Non-pigmented ciliary epithelial cell (primary cell): ENCODE measurements at regions not wholly inside any gene's neighbourhood (a gene's known extent, or its start where the extent isn't known, plus 50 kb on each side); places are given as distances from the start of the nearest gene placed in this dataset.
A peak's percentile ranks its signal among the peaks of the same experiment; 100 is the strongest.

Experiments
- DNase-seq: peaks from one replicate; pipeline ENCODE4 v3.0.0-alpha.2; 2010; ENCODE audit warnings: low read depth

GRCh38 chr11:92663539-92663938, 305.9 kb upstream of the MTNR1B start:
- no peak for DNase-seq

- DNase-seq: no peak
Observed at GRCh38 chr11:92667486-92668152, 301.8 kb upstream of the MTNR1B start.

- DNase-seq: no peak
Observed at GRCh38 chr11:92670308-92670890, 299.1 kb upstream of the MTNR1B start.

- no peak for DNase-seq
Observed at GRCh38 chr11:92671081-92671480, 298.4 kb upstream of the MTNR1B start.

GRCh38 chr11:92675303-92675702, 294.1 kb upstream of the MTNR1B start:
- DNase-seq: no peak

- DNase-seq: no peak
Observed at GRCh38 chr11:92675810-92676209, 293.6 kb upstream of the MTNR1B start.

GRCh38 chr11:92678008-92678611, 291.3 kb upstream of the MTNR1B start:
- no peak for DNase-seq

GRCh38 chr11:92681586-92681985, 287.9 kb upstream of the MTNR1B start:
- no peak for DNase-seq

- DNase-seq: no peak
Observed at GRCh38 chr11:92682136-92682535, 287.3 kb upstream of the MTNR1B start.

- DNase-seq: no peak
Observed at GRCh38 chr11:92682952-92683351, 286.5 kb upstream of the MTNR1B start.

- no peak for DNase-seq
Observed at GRCh38 chr11:92685049-92685448, 284.4 kb upstream of the MTNR1B start.

- no peak for DNase-seq
Observed at GRCh38 chr11:92687724-92688123, 281.7 kb upstream of the MTNR1B start.

GRCh38 chr11:92688416-92688815, 281.0 kb upstream of the MTNR1B start:
- no peak for DNase-seq

- no peak for DNase-seq
Observed at GRCh38 chr11:92692826-92693546, 276.5 kb upstream of the MTNR1B start.

- no peak for DNase-seq
Observed at GRCh38 chr11:92696076-92696475, 273.4 kb upstream of the MTNR1B start.

GRCh38 chr11:92697461-92698312, 271.8 kb upstream of the MTNR1B start:
- no peak for DNase-seq

GRCh38 chr11:92698742-92699141, 270.7 kb upstream of the MTNR1B start:
- no peak for DNase-seq

- no peak for DNase-seq
Observed at GRCh38 chr11:92702037-92702804, 267.2 kb upstream of the MTNR1B start.

GRCh38 chr11:92702805-92703448, 266.5 kb upstream of the MTNR1B start:
- peak; percentile 24 for DNase-seq

GRCh38 chr11:92703449-92703830, 266.0 kb upstream of the MTNR1B start:
- DNase-seq: peak; percentile 13

- no peak for DNase-seq
Observed at GRCh38 chr11:92707173-92707619, 262.3 kb upstream of the MTNR1B start.
